H1 (cell line): ENCODE measurements at regions not wholly inside any gene's neighbourhood (a gene's known extent, or its start where the extent isn't known, plus 50 kb on each side); places are given as distances from the start of the nearest gene placed in this dataset.

ENCODE experiments used
- CREB1 ChIP-seq: IDR thresholded peaks from 2 replicates; pipeline ENCODE4 v1.6.1; 2012; ENCODE audit warnings: inconsistent platforms
- CTCF ChIP-seq, 3 experiments: IDR thresholded peaks; 1 replicate in 2 of 3; 2 replicates in 1 of 3; pipeline versions ENCODE4 v1.5.1 to v1.6.1; 2011; ENCODE audit warnings: low read length in 3 of 3, mild to moderate bottlenecking in 3 of 3, inconsistent platforms in 2 of 3, low read depth in 1 of 3, moderate library complexity in 1 of 3; ENCODE audit not compliant: insufficient read depth in 1 of 3; ENCODE audit errors: control extremely low read depth in 1 of 3
- EGR1 ChIP-seq: IDR thresholded peaks from 2 replicates; pipeline ENCODE4 v1.6.1; 2011; ENCODE audit warnings: low read depth, low read length, borderline replicate concordance
- POLR2A ChIP-seq, 2 experiments: IDR thresholded peaks; 1 replicate in 1 of 2; 2 replicates in 1 of 2; pipeline ENCODE4 v1.6.1; 2011; ENCODE audit warnings: low read depth in 2 of 2, low read length in 2 of 2, mild to moderate bottlenecking in 2 of 2; ENCODE audit errors: control extremely low read depth in 1 of 2
- SP4 ChIP-seq: IDR thresholded peaks from 2 replicates; pipeline ENCODE4 v1.6.1; 2012; ENCODE audit warnings: low read length, inconsistent platforms
- TCF12 ChIP-seq: IDR thresholded peaks from 2 replicates; pipeline ENCODE4 v1.6.1; 2011; ENCODE audit warnings: low read depth, mild to moderate bottlenecking, low read length
- TEAD4 ChIP-seq: IDR thresholded peaks from 2 replicates; pipeline ENCODE4 v1.6.1; 2012; ENCODE audit warnings: low read depth, low read length, inconsistent platforms, mixed read lengths
- ZNF274 ChIP-seq: IDR thresholded peaks from 2 replicates; pipeline ENCODE4 v1.7.0; 2012; ENCODE audit warnings: low read length, borderline replicate concordance; ENCODE audit errors: extremely low read depth

GRCh38 chr5:40291338-40291737 lies 388.4 kb upstream of the PTGER4 start:
- no peak for TF ChIP-seq CTCF (IDR thresholded peaks at IDR 0.05; ENCODE audit: control extremely low read depth in 1 of 3, insufficient read depth in 1 of 3, low read depth in 1 of 3, low read length in 3 of 3)
- no peak for TF ChIP-seq CREB1
- TF ChIP-seq SP4 = no peak
- no peak for TF ChIP-seq TEAD4
- no peak for TF ChIP-seq ZNF274
- TF ChIP-seq TCF12 = no peak
- no peak for TF ChIP-seq EGR1
- TF ChIP-seq POLR2A (IDR thresholded peaks at IDR 0.05; ENCODE audit: control extremely low read depth in 1 of 2, low read depth in 2 of 2, low read length in 2 of 2) = no peak
